Kasumi-1 (cell line): ENCODE measurements at regions not wholly inside any gene's neighbourhood (a gene's known extent, or its start where the extent isn't known, plus 50 kb on each side); places are given as distances from the start of the nearest gene placed in this dataset.

Experiments used
- DNase-seq, 2 experiments: peaks; one replicate each; lab custom pipeline; 2025; lab: John Stamatoyannopoulos, UW

DNA sequence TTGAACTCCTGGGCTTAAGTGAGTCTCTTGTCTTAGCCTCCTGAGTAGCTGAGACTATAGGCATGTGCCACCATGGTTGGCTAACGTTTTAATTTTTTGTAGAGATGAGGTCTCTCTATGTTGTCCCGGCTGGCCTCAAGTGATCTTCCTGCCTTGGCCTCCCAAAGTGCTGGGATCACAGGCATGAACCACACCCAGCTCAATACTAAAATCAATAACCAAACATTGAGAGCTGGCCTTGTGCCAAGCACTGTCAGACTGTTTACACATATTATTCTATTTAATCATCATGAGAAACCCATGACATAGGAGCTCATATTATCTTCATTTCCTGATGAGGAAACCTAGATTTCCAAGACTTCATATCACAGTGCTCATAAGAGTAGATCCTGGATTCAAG lies 251.2 kb downstream of the BAMBI start:
- no peak for DNase-seq

- DNase-seq = no peak
Observed at GRCh38 chr10:28929942-28930341, 252.6 kb downstream of the BAMBI start.

DNA sequence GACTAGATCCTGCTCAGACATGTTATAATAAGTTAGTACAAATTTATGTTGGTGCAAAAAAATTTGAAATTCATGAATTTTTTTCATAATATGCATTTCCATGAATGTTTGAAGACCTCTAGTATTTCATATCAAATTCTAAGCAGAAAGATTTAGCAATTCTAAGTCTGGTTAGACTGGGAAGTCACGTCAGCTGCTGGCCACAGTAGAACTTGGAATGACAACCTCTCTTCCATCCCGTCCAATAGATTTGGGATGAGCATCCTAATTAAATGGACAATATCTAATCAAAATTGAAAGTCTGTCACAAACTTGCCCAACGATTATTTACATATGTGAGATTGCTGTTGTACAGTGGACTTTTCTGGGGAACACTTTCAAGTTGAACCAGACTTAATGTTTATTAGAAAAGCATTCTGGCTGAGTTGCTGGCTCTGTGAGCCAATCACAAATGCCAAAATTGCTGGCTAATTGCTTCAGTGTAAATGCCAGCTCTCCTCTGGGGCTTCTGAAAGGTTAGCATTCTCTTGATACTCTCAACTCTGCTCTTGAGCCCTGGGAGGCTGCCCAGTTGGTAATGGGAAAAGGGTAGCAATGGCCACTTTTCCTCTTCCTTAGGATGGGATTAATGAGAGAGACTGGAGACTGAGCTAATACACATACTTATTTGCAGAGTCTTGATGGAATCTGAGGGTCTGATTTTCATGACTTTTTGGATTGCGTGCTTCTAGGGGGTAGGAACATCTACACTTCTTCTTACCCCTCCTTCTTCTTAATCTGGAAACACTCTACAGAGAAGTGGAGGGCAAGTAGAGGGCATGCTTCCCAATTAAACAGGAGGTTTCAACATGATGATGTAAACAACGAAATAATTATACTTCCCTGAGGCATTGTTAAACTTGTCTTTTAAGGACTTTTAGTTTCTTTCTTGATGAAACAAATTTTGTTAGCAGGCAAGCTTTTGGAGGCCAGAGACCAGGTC lies 253.5 kb downstream of the BAMBI start:
- DNase-seq = no peak

- no peak for DNase-seq
Observed at GRCh38 chr10:28935061-28935460, 257.7 kb downstream of the BAMBI start.

- no peak for DNase-seq
Observed at GRCh38 chr10:28937959-28938358, 260.6 kb downstream of the BAMBI start.

- DNase-seq = no peak
Observed at GRCh38 chr10:28938745-28939144, 261.4 kb downstream of the BAMBI start.

GRCh38 chr10:28939281-28940157 lies 262.2 kb downstream of the BAMBI start:
- no peak for DNase-seq

GRCh38 chr10:28940158-28940888 lies 263.0 kb downstream of the BAMBI start:
- no peak for DNase-seq

DNA sequence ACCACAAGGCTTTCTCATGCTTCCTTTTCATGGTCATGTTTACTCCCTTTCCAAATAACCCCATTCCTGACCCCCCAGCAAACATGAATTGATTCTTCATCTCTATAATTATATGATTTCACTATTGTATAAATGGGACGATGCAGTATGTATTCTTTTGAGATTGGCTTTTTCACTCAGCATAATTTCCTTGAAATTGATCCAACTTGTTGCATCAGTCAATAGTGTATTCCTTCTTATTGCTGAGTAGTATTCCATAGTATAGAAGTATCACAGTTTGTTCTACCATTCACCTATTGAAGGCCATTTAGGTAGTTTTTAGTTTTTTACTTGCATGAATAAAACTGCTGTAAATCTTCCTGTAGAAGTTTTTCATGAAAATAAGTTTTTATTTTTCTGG lies 264.7 kb downstream of the BAMBI start:
- no peak for DNase-seq

- DNase-seq = no peak
Observed at GRCh38 chr10:28945959-28946358, 268.6 kb downstream of the BAMBI start.

DNA sequence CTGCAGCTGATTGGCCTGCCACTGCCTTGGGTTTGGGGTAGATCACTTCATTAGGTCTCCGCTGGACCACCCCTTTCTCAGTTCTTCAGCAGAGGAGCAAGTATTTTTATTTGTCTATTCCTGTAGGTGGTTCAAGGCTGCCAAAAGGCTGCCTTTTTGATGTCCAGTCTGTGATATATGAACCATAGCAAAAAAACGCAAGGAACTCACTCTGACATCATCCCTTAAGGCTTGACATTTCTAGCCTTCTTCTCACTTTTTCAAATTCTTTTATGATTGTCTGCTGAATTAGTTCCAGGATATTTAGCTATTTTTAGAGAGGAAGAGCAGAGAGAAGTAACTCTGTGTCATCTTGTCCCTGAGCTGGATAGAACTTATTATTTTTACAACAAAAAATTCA lies 269.2 kb downstream of the BAMBI start:
- DNase-seq = no peak

DNA sequence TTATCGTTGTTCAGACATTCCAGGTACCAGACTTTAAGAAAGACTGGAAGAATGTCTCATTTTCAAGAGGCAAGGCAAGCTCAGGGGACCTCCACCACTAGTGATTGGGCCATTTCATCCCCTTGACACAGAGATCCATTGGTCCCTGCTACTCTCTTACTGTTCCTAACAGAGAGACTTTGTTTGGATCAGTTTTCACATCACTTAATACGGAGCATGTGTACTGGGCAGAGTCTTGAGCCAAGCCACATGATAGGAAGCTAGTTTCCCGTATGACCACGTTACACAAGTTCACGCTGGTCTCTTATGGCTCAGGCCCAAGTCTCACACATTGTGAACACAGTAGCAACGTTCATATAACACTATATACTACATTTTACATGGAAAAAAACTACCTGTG lies 269.9 kb downstream of the BAMBI start:
- no peak for DNase-seq

DNA sequence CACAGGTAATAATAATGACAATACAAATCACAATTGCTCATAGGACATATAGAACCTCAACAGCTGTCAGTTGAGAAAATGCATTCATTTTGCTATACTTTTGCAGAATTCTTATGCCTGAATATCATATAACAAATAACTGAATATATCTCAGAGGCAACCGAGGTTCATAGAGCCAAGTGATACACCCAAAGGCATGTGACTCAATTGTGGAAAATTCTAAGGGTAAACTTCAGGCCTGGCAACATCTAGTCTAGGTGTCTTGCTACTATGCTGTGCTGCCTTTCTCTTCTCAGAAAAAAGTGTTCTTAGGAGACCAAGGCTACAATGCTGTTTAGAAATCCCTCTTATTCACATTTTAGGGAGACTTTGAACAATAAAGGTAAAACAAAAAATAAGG lies 270.7 kb downstream of the BAMBI start:
- no peak for DNase-seq

- DNase-seq = no peak
Observed at GRCh38 chr10:28949005-28950004, 272.0 kb downstream of the BAMBI start.

- no peak for DNase-seq
Observed at GRCh38 chr10:28951484-28951883, 274.2 kb downstream of the BAMBI start.

- no peak for DNase-seq
Observed at GRCh38 chr10:28952523-28952922, 275.2 kb downstream of the BAMBI start.

DNA sequence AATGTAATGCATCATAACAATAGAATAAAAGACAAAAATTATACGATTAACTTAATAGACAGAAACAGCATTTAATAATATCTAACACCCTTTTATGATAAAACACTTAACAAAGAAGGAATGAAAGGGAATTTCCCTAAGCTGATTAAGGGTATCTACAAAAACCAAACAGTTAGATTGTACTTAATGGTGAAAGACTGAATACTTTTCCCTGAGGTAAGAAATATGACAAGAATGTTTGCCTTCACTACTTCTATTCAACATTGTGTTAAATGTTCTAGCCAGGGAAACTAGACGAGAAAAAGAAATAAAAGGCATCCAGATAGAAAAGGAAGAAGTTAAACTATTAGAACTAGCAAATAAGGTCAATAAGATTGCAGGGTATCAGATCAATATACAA lies 276.9 kb downstream of the BAMBI start:
- no peak for DNase-seq

DNA sequence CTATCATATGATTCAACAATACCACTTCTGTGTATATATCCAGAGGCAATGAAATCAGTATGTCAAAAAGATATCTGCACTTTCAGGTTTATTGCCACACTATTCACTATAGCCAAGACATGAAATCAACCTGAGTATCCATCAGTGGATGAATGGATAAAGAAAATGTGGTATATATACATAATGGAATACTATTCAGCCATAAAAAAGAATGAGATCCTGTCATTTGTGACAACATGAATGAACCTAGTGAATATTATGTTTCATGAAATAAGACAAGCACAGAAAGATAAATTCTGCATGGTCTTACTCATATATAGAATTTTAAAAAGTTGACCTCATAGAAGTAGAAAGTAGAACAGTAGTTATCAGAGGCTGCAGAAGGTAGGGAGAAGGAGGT lies 281.1 kb downstream of the BAMBI start:
- DNase-seq = no peak

DNA sequence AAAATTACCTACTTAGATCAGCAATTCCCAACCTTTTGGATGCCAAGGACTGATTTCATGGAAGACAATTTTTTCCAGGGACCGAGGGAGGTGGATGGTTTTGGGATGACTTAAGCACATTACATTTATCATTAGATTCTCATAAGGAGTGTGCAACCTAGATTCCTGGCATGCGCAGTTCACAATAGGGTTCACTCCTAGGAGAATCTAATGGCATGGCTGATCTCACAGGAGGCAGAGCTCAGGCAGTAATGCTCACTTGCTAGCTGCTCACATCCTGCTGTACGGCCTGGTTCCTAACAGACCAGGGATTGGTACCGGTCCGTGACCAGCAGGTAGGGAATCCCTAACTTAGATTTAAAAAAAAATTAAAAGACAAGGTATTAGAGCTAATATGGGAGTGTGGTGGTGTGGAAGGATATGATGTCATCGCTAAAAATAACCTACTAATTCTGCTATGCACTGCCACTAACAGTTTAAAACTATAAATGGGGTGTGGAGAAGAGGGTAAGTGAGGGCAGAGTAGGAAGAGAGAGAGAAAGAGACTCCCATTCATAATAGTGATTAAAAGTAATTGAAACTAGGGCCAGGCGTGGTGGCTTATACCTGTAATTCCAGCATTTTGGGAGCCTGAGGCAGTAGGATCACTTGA lies 282.7 kb downstream of the BAMBI start:
- no peak for DNase-seq

DNA sequence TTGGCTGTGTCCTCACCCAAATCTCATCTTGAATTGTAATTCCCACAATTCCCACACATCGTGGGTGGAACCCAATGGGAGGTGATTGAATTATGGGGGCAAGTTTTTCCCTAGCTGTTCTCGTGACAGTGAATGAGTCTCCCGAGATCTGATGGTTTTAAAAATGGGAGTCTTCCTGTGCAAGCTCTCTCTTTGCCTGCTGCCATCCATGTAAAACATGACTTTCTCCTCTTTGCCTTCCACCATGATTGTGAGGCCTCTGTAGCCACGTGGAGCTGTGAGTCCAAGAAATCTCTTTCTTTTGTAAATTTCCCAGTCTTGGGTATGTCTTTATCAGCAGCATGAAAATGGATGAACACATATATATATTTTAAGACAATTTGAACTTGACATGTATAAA lies 285.4 kb downstream of the BAMBI start:
- no peak for DNase-seq
